A549 (cell line): ENCODE measurements at regions not wholly inside any gene's neighbourhood (a gene's known extent, or its start where the extent isn't known, plus 50 kb on each side); places are given as distances from the start of the nearest gene placed in this dataset.

Source experiments
- POLR2A ChIP-seq: IDR thresholded peaks from 2 replicates; pipeline ENCODE4 v1.6.1; 2012; ENCODE audit warnings: mild to moderate bottlenecking, low read length
- RFX5 ChIP-seq: fragments of 450-650 bp; IDR thresholded peaks from 2 replicates; pipeline ENCODE4 v1.7.1; 2014; ENCODE audit warnings: antibody characterized with exemption, mild to moderate bottlenecking, moderate library complexity

DNA sequence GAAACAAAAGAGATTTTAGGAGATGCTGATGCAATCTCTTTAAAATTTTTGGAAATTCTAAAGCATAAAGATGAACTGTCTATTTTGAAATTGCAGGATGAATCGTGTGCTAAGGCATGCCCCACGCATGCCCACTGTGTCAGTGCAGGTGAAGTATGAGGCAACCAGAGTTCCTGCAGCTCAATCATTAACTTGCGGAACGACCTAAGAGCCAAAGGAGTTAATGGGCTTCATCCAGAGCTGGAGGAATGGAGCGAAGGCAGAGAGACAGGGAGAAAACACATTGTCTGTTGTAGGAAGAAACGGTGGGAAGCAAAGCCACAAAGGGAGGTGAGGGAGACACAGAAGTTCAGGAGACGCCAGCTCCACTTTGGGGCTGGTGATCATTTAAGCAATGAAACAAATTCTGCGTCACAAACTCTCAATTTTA is 265.2 kb downstream of the CCDC85A start:
- TF ChIP-seq RFX5: no peak
- TF ChIP-seq POLR2A: no peak
